ENCODE measurements at regions not wholly inside any gene's neighbourhood (a gene's known extent, or its start where the extent isn't known, plus 50 kb on each side); places are given as distances from the start of the nearest gene placed in this dataset.
"Not testable (repeated sequence)": the region's sequence is repeated elsewhere in the genome, so short reads cannot be mapped to it uniquely, and the experiment has no call there.

- no peak for DNase-seq
- Mint-ChIP-seq H3K27ac (no peak overlapping the region), H3K4me3 (no peak overlapping the region), H3K27me3 (no peaks in the 10 kb centered on the region), H3K9me3 (no peaks in the 10 kb centered on the region), H3K4me1 (peaks cover 5% of the 10 kb centered on the region)
- ATAC-seq = no peak
Measured at GRCh38 chr6:63492476-63492875, 79.8 kb upstream of the LOC128125822 start.

- DNase-seq = no peak
- H3K9me3 Mint-ChIP-seq = no peaks in the 10 kb centered on the region
- H3K27ac Mint-ChIP-seq = no peak overlapping the region
- peaks cover 5% of the 10 kb centered on the region for H3K4me1 Mint-ChIP-seq
- ATAC-seq = no peak
- H3K4me3 Mint-ChIP-seq = no peak overlapping the region
- H3K27me3 Mint-ChIP-seq = no peaks in the 10 kb centered on the region
Measured at GRCh38 chr6:63493557-63493956, 78.7 kb upstream of the LOC128125822 start.

GRCh38 chr6:63496361-63496804, 75.9 kb upstream of the LOC128125822 start:
- H3K27me3 Mint-ChIP-seq = no peaks in the 10 kb centered on the region

GRCh38 chr6:63502156-63502555, 70.1 kb upstream of the LOC128125822 start:
- H3K9me3 Mint-ChIP-seq = no peaks in the 10 kb centered on the region
- H3K4me1 Mint-ChIP-seq = peaks cover 8% of the 10 kb centered on the region
- no peaks in the 10 kb centered on the region for H3K27me3 Mint-ChIP-seq
- no peak for ATAC-seq
- no peak overlapping the region for H3K4me3 Mint-ChIP-seq
- DNase-seq = no peak
- H3K27ac Mint-ChIP-seq = no peak overlapping the region

More at GRCh38 chr6:63496361-63496804, 75.9 kb upstream of the LOC128125822 start:
- Mint-ChIP-seq H3K4me1 (peaks cover 5% of the 10 kb centered on the region), H3K27ac (no peak overlapping the region), H3K9me3 (no peaks in the 10 kb centered on the region), H3K4me3 (no peak overlapping the region)
- ATAC-seq (no peak), DNase-seq (no peak)

GRCh38 chr6:63503199-63503598, 69.1 kb upstream of the LOC128125822 start:
- no peaks in the 10 kb centered on the region for H3K9me3 Mint-ChIP-seq
- H3K4me1 Mint-ChIP-seq = peaks cover 8% of the 10 kb centered on the region
- H3K4me3 Mint-ChIP-seq = no peak overlapping the region
- no peak for ATAC-seq
- no peak overlapping the region for H3K27ac Mint-ChIP-seq
- no peaks in the 10 kb centered on the region for H3K27me3 Mint-ChIP-seq
- DNase-seq = no peak

GRCh38 chr6:63504777-63505384, 67.4 kb upstream of the LOC128125822 start:
- Mint-ChIP-seq H3K27me3 (no peaks in the 10 kb centered on the region), H3K27ac (peak overlapping the region in 1 of 2 donors; percentile 1), H3K4me1 (peaks cover 8% of the 10 kb centered on the region), H3K4me3 (no peak overlapping the region), H3K9me3 (no peaks in the 10 kb centered on the region)
- DNase-seq (no peak), ATAC-seq (peak; percentile 94)

GRCh38 chr6:63507096-63507495, 65.2 kb upstream of the LOC128125822 start:
- no peak for DNase-seq

GRCh38 chr6:63509652-63510352, 62.5 kb upstream of the LOC128125822 start:
- Mint-ChIP-seq H3K4me3 (no peak overlapping the region), H3K27me3 (peaks cover 8% of the 10 kb centered on the region), H3K4me1 (peaks cover 5% of the 10 kb centered on the region), H3K27ac (no peak overlapping the region), H3K9me3 (no peaks in the 10 kb centered on the region)
- DNase-seq (no peak), ATAC-seq (no peak)

More at GRCh38 chr6:63507096-63507495, 65.2 kb upstream of the LOC128125822 start:
- peak; percentile 31 for ATAC-seq
- Mint-ChIP-seq H3K4me1 (peaks cover 8% of the 10 kb centered on the region), H3K4me3 (no peak overlapping the region), H3K27me3 (no peaks in the 10 kb centered on the region), H3K27ac (no peak overlapping the region), H3K9me3 (no peaks in the 10 kb centered on the region)

- Mint-ChIP-seq H3K27me3 (peaks cover 9% of the 10 kb centered on the region), H3K9me3 (no peaks in the 10 kb centered on the region), H3K4me1 (no peaks in the 10 kb centered on the region), H3K27ac (no peak overlapping the region), H3K4me3 (no peak overlapping the region)
- DNase-seq (no peak), ATAC-seq (no peak)
Measured at GRCh38 chr6:63510353-63510686, 62.0 kb upstream of the LOC128125822 start.

GRCh38 chr6:63510849-63511248, 61.4 kb upstream of the LOC128125822 start:
- Mint-ChIP-seq H3K4me1 (no peaks in the 10 kb centered on the region), H3K27me3 (peaks cover 9% of the 10 kb centered on the region), H3K27ac (no peak overlapping the region), H3K9me3 (no peaks in the 10 kb centered on the region), H3K4me3 (no peak overlapping the region)
- ATAC-seq (no peak), DNase-seq (no peak)

GRCh38 chr6:63514488-63515173, 57.6 kb upstream of the LOC128125822 start:
- Mint-ChIP-seq H3K9me3 (no peaks in the 10 kb centered on the region), H3K27me3 (peaks cover 9% of the 10 kb centered on the region), H3K27ac (peak overlapping the region in 1 of 2 donors; percentile 19), H3K4me1 (no peaks in the 10 kb centered on the region), H3K4me3 (no peak overlapping the region)
- ATAC-seq = no peak
- no peak for DNase-seq

GRCh38 chr6:63515227-63515626, 57.1 kb upstream of the LOC128125822 start:
- ATAC-seq, H3K27ac Mint-ChIP-seq, H3K4me3 Mint-ChIP-seq, DNase-seq, H3K27me3 Mint-ChIP-seq, H3K4me1 Mint-ChIP-seq, H3K9me3 Mint-ChIP-seq: not testable (repeated sequence)

- H3K4me1 Mint-ChIP-seq = no peaks in the 10 kb centered on the region
- DNase-seq (no peak), ATAC-seq (no peak)
- H3K27me3 Mint-ChIP-seq = peaks cover 9% of the 10 kb centered on the region
- H3K9me3 Mint-ChIP-seq = no peaks in the 10 kb centered on the region
- H3K4me3 Mint-ChIP-seq = no peak overlapping the region
- H3K27ac Mint-ChIP-seq = no peak overlapping the region
Measured at GRCh38 chr6:63516186-63516944, 55.9 kb upstream of the LOC128125822 start.

GRCh38 chr6:63517221-63517620, 55.1 kb upstream of the LOC128125822 start:
- no peaks in the 10 kb centered on the region for H3K9me3 Mint-ChIP-seq
- DNase-seq (no peak), ATAC-seq (no peak)
- H3K27ac Mint-ChIP-seq = no peak overlapping the region
- peaks cover 9% of the 10 kb centered on the region for H3K27me3 Mint-ChIP-seq
- no peaks in the 10 kb centered on the region for H3K4me1 Mint-ChIP-seq
- H3K4me3 Mint-ChIP-seq = no peak overlapping the region

GRCh38 chr6:63521475-63522210, 50.6 kb upstream of the LOC128125822 start:
- DNase-seq = no peak
- no peaks in the 10 kb centered on the region for H3K27me3 Mint-ChIP-seq
- ATAC-seq = no peak
- H3K4me1 Mint-ChIP-seq = peaks cover 7% of the 10 kb centered on the region
- no peaks in the 10 kb centered on the region for H3K9me3 Mint-ChIP-seq
- H3K4me3 Mint-ChIP-seq = no peak overlapping the region
- no peak overlapping the region for H3K27ac Mint-ChIP-seq
